GM23248 (cell line): ENCODE measurements at regions not wholly inside any gene's neighbourhood (a gene's known extent, or its start where the extent isn't known, plus 50 kb on each side); places are given as distances from the start of the nearest gene placed in this dataset.

Source experiments
- DNase-seq: peaks from one replicate; pipeline ENCODE4 v3.0.0-alpha.2; 2015
- H2AFZ ChIP-seq: fragments of 200-600 bp; sonication (generic); 2 replicates; pipeline ENCODE4 v1.6.1; 2016; ENCODE audit warnings: antibody characterized with exemption
- H3F3A ChIP-seq: fragments of 200-600 bp; sonication (generic); 2 replicates; pipeline ENCODE4 v1.6.1; 2016; ENCODE audit warnings: mild to moderate bottlenecking, antibody characterized with exemption, mixed run types; ENCODE audit not compliant: insufficient read depth
- H3K27ac ChIP-seq: fragments of 200-600 bp; sonication (generic); 2 replicates; pipeline ENCODE4 v1.5.1; 2016; ENCODE audit warnings: mild to moderate bottlenecking
- H3K27me3 ChIP-seq: fragments of 200-600 bp; sonication (generic); replicated peaks from 2 replicates; pipeline ENCODE4 v1.6.1; 2016; ENCODE audit warnings: mild to moderate bottlenecking; ENCODE audit not compliant: insufficient read depth
- H3K36me3 ChIP-seq: fragments of 200-600 bp; sonication (generic); 2 replicates; pipeline ENCODE4 v1.6.1; 2016; ENCODE audit warnings: low read depth, mild to moderate bottlenecking
- H3K4me1 ChIP-seq: fragments of 200-600 bp; sonication (generic); 2 replicates; pipeline ENCODE4 v1.6.1; 2016; ENCODE audit warnings: mild to moderate bottlenecking; ENCODE audit not compliant: insufficient read depth
- H3K4me2 ChIP-seq: fragments of 200-600 bp; sonication (generic); one replicate; pipeline ENCODE4 v1.6.1; 2016; ENCODE audit warnings: mild to moderate bottlenecking; ENCODE audit not compliant: unreplicated experiment
- H3K4me3 ChIP-seq: fragments of 200-600 bp; sonication (generic); 2 replicates; pipeline ENCODE4 v1.5.1; 2016; ENCODE audit warnings: mild to moderate bottlenecking
- H3K79me2 ChIP-seq: fragments of 200-600 bp; sonication (generic); 2 replicates; pipeline ENCODE4 v1.6.1; 2016; ENCODE audit warnings: mild to moderate bottlenecking; ENCODE audit not compliant: insufficient read depth
- H3K9ac ChIP-seq: fragments of 200-600 bp; sonication (generic); 2 replicates; pipeline ENCODE4 v1.6.1; 2016; ENCODE audit warnings: mild to moderate bottlenecking
- H3K9me2 ChIP-seq: fragments of 200-600 bp; sonication (generic); 2 replicates; pipeline ENCODE4 v1.6.1; 2016; ENCODE audit warnings: mixed run types, mild to moderate bottlenecking, moderate library complexity; ENCODE audit not compliant: insufficient read depth
- H3K9me3 ChIP-seq: fragments of 200-600 bp; sonication (generic); one replicate; pipeline ENCODE4 v1.6.1; 2017; ENCODE audit warnings: low read depth
- H4K20me1 ChIP-seq: fragments of 200-600 bp; sonication (generic); 2 replicates; pipeline ENCODE4 v1.6.0; 2016; ENCODE audit not compliant: insufficient read depth
- EZH2 ChIP-seq: fragments of 200-600 bp; sonication (generic); IDR thresholded peaks from 2 replicates; pipeline ENCODE4 v1.6.1; 2018; ENCODE audit warnings: antibody characterized with exemption, mild to moderate bottlenecking; ENCODE audit not compliant: insufficient read depth, poor library complexity, severe bottlenecking
- EZH2phosphoT487 ChIP-seq: fragments of 200-600 bp; sonication (generic); IDR thresholded peaks from 2 replicates; pipeline ENCODE4 v1.6.1; 2018; ENCODE audit warnings: antibody characterized with exemption, moderate library complexity, mild to moderate bottlenecking, low read depth; ENCODE audit not compliant: insufficient read depth
- whole genome bisulfite sequencing, 2 experiments: methylation state at CpG; one replicate each; pipeline ENCODE4 v1.1.6; 2015 to 2017; ENCODE audit warnings: low lambda C conversion rate in 2 of 2, low coverage in 1 of 2; ENCODE audit errors: missing lambda C conversion rate in 2 of 2; 5-methylcytosine and 5-hydroxymethylcytosine counted together
- in situ Hi-C: fragments of 300-500 bp; cut with MboI; formaldehyde crosslinking; loops from 2 replicates; pipeline ENCODE4 v1.15.0; 2020

- no peaks in the 10 kb centered on the region; the same call in 1 of the 2 replicates for H3K4me1 ChIP-seq
- no peaks in the 10 kb centered on the region for H4K20me1 ChIP-seq
- no peaks in the 10 kb centered on the region for H3F3A ChIP-seq
- 27 to 29% methylated on average over 5 of the region's 5 CpGs for WGBS, 2 experiments
- DNase-seq: no peak
- H3K4me3 ChIP-seq: no peak overlapping the region
- in situ Hi-C loops: no loop called here
- H3K36me3 ChIP-seq: no peaks in the 10 kb centered on the region
- H3K79me2 ChIP-seq: no peaks in the 10 kb centered on the region
- no peak overlapping the region for H3K27ac ChIP-seq
- H3K9me2 ChIP-seq: no peaks in the 10 kb centered on the region
- no peaks in the 10 kb centered on the region for H3K27me3 ChIP-seq
- H3K9me3 ChIP-seq: no peaks in the 10 kb centered on the region
- TF ChIP-seq EZH2phosphoT487 (no peak), EZH2 (no peak)
- H2AFZ ChIP-seq: 0 out of 2 replicates have a peak overlapping the region, but pooled peaks have one; percentile 24
- H3K9ac ChIP-seq: no peak overlapping the region
- no peak overlapping the region for H3K4me2 ChIP-seq
Measured at GRCh38 chr12:91994208-91994797, 151.3 kb downstream of the BTG1 start.

GRCh38 chr12:91993287-91994017 lies 152.2 kb downstream of the BTG1 start:
- Histone ChIP-seq H3K9me3 (no peaks in the 10 kb centered on the region), H2AFZ (no peak overlapping the region), H3K4me3 (no peak overlapping the region), H3K27ac (no peak overlapping the region), H3K27me3 (no peaks in the 10 kb centered on the region), H3K4me2 (no peak overlapping the region), H3K9me2 (no peaks in the 10 kb centered on the region), H3K9ac (no peak overlapping the region), H3K79me2 (no peaks in the 10 kb centered on the region), H3K4me1 (no peaks in the 10 kb centered on the region; the same call in 1 of the 2 replicates), H3K36me3 (no peaks in the 10 kb centered on the region), H3F3A (no peaks in the 10 kb centered on the region), H4K20me1 (no peaks in the 10 kb centered on the region)
- 95 to 96% methylated on average over 6 of the region's 6 CpGs for WGBS, 2 experiments
- in situ Hi-C loops: no loop called here
- no peak for DNase-seq
- no peak for TF ChIP-seq EZH2phosphoT487
- TF ChIP-seq EZH2: no peak

DNA sequence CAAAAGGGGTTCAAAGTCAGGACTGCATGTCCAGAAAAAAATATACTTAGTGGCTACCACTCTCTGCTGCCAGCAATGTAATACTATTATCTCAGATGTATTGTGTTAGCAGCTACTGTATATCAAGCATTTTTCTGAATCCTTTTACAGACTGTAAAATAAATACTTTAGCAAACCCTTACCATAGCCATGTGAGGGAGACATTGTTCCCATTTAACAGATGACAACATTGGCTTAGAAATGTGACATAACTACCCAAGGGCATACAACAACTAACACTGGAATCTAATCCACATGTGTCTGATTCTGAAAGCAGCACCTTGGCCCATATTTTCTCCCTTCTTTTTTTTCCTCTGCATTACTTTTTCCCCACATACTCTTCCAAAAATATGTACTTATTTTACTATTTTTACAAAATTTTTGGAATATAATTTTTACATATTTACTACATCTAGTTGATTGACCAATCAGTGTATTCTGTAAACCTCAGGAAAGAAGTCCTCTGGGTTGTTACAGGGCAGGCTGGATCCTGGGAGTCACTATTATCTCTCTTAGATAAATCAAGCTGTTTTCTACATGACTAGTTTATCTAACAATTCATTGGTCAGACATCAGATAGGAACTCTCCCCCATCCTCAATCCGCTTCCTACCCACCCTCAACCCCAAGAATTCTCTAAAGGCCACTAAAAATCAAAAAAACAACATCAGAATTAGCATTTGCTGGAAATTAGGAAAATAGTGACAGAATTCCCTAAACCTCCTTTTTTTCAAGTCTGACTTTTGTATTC lies 154.1 kb downstream of the BTG1 start:
- Histone ChIP-seq H3K4me1 (peaks cover 2% of the 10 kb centered on the region), H3K9me2 (no peaks in the 10 kb centered on the region), H4K20me1 (no peaks in the 10 kb centered on the region), H2AFZ (no peak overlapping the region), H3F3A (no peaks in the 10 kb centered on the region), H3K4me2 (no peak overlapping the region), H3K9me3 (no peaks in the 10 kb centered on the region), H3K36me3 (no peaks in the 10 kb centered on the region), H3K27ac (no peak overlapping the region), H3K27me3 (no peaks in the 10 kb centered on the region), H3K4me3 (no peak overlapping the region), H3K9ac (no peak overlapping the region), H3K79me2 (no peaks in the 10 kb centered on the region)
- no peak for DNase-seq
- 100% methylated on average over 1 of the region's 1 CpG for WGBS, 2 experiments
- no peak for TF ChIP-seq EZH2
- TF ChIP-seq EZH2phosphoT487: no peak
- in situ Hi-C loops: no loop called here

GRCh38 chr12:91990525-91990924 lies 155.1 kb downstream of the BTG1 start:
- no peak for DNase-seq
- Histone ChIP-seq H4K20me1 (no peaks in the 10 kb centered on the region), H3K27me3 (no peaks in the 10 kb centered on the region), H3K4me3 (no peak overlapping the region), H3F3A (peaks cover 10% of the 10 kb centered on the region), H3K79me2 (no peaks in the 10 kb centered on the region), H2AFZ (peak overlapping the region; percentile 46), H3K9ac (no peak overlapping the region), H3K9me3 (no peaks in the 10 kb centered on the region), H3K4me2 (no peak overlapping the region), H3K27ac (no peak overlapping the region), H3K9me2 (no peaks in the 10 kb centered on the region), H3K36me3 (no peaks in the 10 kb centered on the region), H3K4me1 (peaks cover 13% of the 10 kb centered on the region)
- WGBS, 2 experiments: 79 to 85% methylated on average over 2 of the region's 2 CpGs
- in situ Hi-C loops: no loop called here
- TF ChIP-seq EZH2: no peak
- TF ChIP-seq EZH2phosphoT487: no peak
